Neural cell (in vitro differentiated cells): ENCODE measurements at regions not wholly inside any gene's neighbourhood (a gene's known extent, or its start where the extent isn't known, plus 50 kb on each side); places are given as distances from the start of the nearest gene placed in this dataset.

ENCODE experiments used
- CTCF ChIP-seq: fragments of 450-650 bp; IDR thresholded peaks from 2 replicates; pipeline ENCODE4 v1.5.1; 2014; ENCODE audit warnings: antibody characterized with exemption, mild to moderate bottlenecking, moderate library complexity; ENCODE audit not compliant: poor library complexity, severe bottlenecking
- POLR2AphosphoS5 ChIP-seq: IDR thresholded peaks from 2 replicates; pipeline ENCODE4 v1.6.1; 2012
- REST ChIP-seq: IDR thresholded peaks from 2 replicates; pipeline ENCODE4 v1.6.1; 2012; ENCODE audit warnings: borderline replicate concordance

GRCh38 chr21:35256468-35256988 is 207.4 kb upstream of the RUNX1 start:
- TF ChIP-seq CTCF (no peak), REST (no peak), POLR2AphosphoS5 (no peak)
